ENCODE measurements at regions not wholly inside any gene's neighbourhood (a gene's known extent, or its start where the extent isn't known, plus 50 kb on each side); places are given as distances from the start of the nearest gene placed in this dataset.

DNA sequence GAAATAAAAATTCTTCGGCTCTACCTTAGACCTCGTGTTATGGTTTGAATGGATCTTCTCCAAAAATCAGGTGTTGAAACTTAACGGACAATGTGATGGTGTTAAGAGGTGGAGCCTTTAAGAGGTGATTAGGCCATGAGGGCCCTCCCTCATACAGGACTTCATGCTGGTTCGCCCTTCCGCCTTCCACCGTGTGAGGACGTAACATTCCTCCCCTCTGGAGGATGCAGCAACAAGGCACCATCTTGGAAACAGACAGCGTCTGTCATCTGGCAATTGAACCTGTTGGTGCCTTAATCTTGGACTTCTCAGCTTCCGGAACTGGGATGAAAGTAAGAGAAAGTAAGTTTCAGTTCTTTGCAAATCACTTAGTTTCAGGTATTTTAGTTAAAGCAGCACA is 126.3 kb upstream of the SPRED2 start:
- no peak overlapping the region for H3K27ac Mint-ChIP-seq
- intact Hi-C loops (cut with micrococcal nuclease) = no loop called here
- H3K27me3 Mint-ChIP-seq = peaks cover 26% of the 10 kb centered on the region
- H3K36me3 Mint-ChIP-seq (ENCODE audit: low read depth) = no peaks in the 10 kb centered on the region
- no peak overlapping the region for H3K4me3 Mint-ChIP-seq
- no peak for DNase-seq
- no peaks in the 10 kb centered on the region for H3K9me3 Mint-ChIP-seq
- peaks cover 11% of the 10 kb centered on the region for H3K4me1 Mint-ChIP-seq

DNA sequence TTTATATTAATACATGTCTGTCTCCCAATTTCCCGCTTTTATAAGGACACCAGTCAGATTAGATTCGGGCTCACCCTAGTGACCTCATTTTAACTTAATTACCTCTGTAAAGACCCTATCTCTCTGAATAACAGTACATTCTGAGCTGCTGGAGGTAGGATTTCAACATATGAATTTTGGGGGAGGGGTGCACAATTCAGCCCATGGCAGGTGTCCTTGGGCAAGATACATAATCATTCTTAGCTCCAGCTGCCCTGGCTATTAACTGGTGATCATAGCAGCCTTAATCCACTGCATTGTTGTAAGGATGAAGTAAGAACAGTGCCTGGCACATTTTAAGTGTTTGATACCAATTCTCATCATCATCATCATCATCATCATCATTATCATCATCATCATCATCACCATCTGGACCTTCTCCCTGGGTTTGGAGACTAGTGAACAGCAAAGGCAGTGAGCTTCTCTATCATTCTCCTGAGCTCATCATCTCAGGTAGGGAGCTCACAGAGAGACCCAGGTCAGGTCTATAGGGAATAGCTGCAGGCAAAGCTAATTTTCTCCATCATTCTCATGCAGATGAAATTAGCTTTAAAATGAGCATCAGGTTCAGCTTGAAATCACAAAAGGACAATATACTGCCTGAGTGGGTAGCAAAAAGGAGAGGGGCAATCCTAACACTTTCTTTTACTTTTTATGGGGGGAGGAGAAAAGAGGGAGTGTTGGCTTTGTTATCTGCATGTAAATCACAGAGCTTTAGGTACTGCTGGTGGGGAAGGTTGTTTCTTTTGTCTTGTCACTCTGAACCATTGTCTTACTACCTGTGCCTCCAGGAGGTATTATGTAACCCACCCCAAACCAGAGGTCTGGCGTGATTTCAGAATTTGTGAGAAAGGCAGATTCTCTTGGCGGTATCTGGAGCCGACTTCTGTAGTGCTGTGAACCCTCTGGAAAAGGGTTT is 125.5 kb upstream of the SPRED2 start:
- no peaks in the 10 kb centered on the region for H3K9me3 Mint-ChIP-seq
- intact Hi-C loops (cut with micrococcal nuclease) = no loop called here
- DNase-seq = no peak
- peaks cover 28% of the 10 kb centered on the region for H3K27me3 Mint-ChIP-seq
- no peak overlapping the region for H3K27ac Mint-ChIP-seq
- H3K4me1 Mint-ChIP-seq = peaks cover 14% of the 10 kb centered on the region
- H3K36me3 Mint-ChIP-seq (ENCODE audit: low read depth) = no peaks in the 10 kb centered on the region
- H3K4me3 Mint-ChIP-seq = no peak overlapping the region

DNA sequence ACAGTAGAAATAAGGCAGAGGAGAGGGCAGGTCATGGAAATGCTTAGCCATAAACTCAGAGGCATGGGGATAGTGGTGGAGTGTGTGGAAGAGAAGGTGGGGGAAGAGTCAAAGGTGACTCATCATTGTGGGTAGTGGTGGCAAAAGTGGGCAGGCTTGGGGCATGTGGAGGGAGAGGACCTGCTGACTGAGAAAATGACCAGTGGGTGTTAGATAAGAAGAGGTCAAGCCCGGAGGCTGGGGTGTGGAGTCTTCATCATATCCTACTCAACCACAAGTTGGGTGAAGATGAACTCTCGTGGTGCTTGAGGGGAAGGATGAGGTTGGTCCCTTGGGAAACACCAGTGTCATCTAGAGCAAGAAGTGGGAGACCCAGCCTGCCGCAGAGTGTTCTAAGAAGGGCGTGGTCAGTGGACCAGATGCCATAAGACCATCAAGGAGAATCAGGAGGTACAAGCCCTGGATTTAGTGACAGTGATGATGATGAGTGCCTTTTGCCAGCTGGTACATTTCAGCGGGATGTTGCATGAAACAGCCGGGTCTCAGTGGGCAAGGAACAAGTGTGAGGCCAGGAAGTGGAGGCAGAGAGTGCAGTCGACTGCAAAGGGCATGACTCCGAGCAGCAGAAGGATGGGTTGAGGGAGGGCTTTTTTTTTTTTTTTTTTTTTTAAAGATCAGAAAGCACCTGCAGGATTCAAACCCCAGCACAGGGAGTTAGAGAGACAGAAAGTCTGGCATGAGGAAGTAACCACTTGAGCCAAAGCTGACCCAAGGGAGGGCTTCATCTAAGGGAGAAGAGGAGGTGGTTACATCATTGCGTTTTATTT is 122.6 kb upstream of the SPRED2 start:
- intact Hi-C loops (cut with micrococcal nuclease) = loop anchor here (5.0 kb wide), 2 partner anchors 118 to 498 kb away; partner anchors contain the start of gene CEP68
- DNase-seq = no peak
- H3K36me3 Mint-ChIP-seq (ENCODE audit: low read depth) = no peaks in the 10 kb centered on the region
- H3K9me3 Mint-ChIP-seq = no peaks in the 10 kb centered on the region
- no peak overlapping the region for H3K4me3 Mint-ChIP-seq
- peak overlapping the region; percentile 57 for H3K27ac Mint-ChIP-seq
- H3K27me3 Mint-ChIP-seq = peaks cover 30% of the 10 kb centered on the region
- peaks cover 16% of the 10 kb centered on the region for H3K4me1 Mint-ChIP-seq

DNA sequence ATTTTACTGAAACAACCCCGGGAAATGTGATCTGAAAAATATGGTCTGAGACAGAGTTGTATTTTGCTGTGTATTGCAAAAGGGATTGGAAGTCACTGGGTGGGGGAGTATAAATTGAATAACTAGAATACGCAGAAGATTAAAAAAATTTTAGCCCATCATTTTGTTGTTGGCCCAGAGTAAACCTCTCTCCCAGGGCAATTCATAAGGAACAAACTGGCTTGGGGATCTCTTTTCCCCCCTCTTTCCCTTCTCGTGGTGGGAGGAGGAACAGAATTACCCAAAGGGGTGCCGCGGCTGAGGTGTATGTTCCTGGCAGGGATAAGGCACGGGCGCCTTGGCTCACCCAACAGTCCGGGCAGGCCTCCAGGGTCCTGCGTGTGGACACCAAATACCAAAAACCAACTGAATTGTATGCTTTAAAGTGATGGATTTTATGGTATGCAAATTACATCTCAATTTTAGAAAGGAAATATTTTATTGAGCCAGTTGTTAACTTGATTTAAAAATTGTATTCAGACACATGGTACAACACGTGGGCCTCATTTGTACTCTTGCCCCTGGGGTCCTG is 121.2 kb upstream of the SPRED2 start:
- Mint-ChIP-seq H3K36me3 (ENCODE audit: low read depth) (no peaks in the 10 kb centered on the region), H3K27ac (no peak overlapping the region), H3K4me1 (peaks cover 22% of the 10 kb centered on the region), H3K4me3 (no peak overlapping the region), H3K9me3 (no peaks in the 10 kb centered on the region), H3K27me3 (peaks cover 28% of the 10 kb centered on the region)
- no peak for DNase-seq
- intact Hi-C loops (cut with micrococcal nuclease) = loop anchor here (1.0 to 5.0 kb wide), 5 partner anchors 116 to 496 kb away; partner anchors contain the start of gene CEP68

DNA sequence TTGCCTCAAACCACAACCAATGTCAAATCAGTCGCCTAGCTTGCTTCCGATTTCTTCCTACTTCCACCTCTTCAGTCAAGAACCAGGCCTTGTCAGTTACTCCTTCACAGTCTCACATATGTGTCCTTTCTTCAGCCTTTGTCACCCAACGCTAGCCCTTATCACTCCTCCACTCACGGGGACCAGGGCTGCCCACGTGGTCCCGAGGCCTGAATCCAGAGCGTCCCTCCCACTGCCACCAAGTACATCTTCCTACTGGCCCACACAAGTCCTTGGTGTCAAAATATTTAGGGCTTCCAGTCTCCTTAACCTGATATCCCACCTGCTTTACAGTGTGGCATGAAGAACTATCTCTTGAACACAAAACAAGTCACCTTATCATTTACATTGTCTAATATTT is 119.1 kb upstream of the SPRED2 start:
- no peak overlapping the region for H3K4me3 Mint-ChIP-seq
- intact Hi-C loops (cut with micrococcal nuclease) = loop anchor here (5.0 kb wide), 2 partner anchors 114 to 494 kb away; partner anchors contain the start of gene CEP68
- no peaks in the 10 kb centered on the region for H3K36me3 Mint-ChIP-seq (ENCODE audit: low read depth)
- DNase-seq = no peak
- H3K27me3 Mint-ChIP-seq = peaks cover 16% of the 10 kb centered on the region
- no peak overlapping the region for H3K27ac Mint-ChIP-seq
- H3K4me1 Mint-ChIP-seq = peaks cover 25% of the 10 kb centered on the region
- H3K9me3 Mint-ChIP-seq = no peaks in the 10 kb centered on the region

DNA sequence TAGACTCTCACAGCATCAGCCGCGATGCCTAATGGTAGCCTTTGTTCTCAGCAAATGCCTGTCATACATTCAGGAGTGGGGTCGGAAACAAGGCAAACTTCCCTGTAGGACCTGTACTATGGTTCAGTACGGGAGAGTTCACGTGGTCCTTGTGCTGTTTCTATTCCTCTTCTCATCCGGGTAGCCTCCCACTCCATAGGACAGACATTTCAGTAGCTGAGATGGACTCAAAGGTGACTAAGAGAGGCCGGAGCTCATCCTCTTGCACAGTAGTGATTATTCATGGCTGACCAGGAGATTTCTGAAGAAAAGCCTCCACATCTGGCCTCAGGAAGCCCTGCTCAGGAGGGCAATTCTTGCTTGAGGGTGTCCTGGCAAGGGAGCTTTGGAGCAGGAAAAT is 117.8 kb upstream of the SPRED2 start:
- H3K36me3 Mint-ChIP-seq (ENCODE audit: low read depth) = no peaks in the 10 kb centered on the region
- DNase-seq = no peak
- peaks cover 9% of the 10 kb centered on the region for H3K27me3 Mint-ChIP-seq
- no peaks in the 10 kb centered on the region for H3K9me3 Mint-ChIP-seq
- peaks cover 29% of the 10 kb centered on the region for H3K4me1 Mint-ChIP-seq
- intact Hi-C loops (cut with micrococcal nuclease) = loop anchor here (5.0 kb wide), 2 partner anchors 113 to 493 kb away; partner anchors contain the start of gene CEP68
- H3K4me3 Mint-ChIP-seq = no peak overlapping the region
- H3K27ac Mint-ChIP-seq = no peak overlapping the region

DNA sequence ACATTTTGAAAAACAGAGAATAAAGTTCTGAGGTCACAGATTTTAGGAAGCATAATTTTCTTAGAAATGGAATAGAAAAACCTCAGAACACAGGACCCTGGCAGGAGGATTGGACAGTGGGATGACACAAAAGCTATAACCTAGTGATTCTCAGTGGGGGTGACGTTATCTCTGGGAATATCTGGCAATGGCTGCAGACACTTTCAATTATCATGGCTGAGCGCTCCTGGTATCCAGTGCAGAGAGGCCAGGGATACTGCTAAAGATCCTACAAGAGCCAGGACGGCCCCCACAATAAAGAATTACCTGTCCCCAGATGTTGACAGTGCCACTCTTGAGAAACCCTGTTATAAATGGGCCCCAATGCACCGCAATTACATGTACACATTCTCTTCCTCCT is 117.2 kb upstream of the SPRED2 start:
- Mint-ChIP-seq H3K27ac (no peak overlapping the region), H3K27me3 (peaks cover 8% of the 10 kb centered on the region), H3K9me3 (no peaks in the 10 kb centered on the region), H3K4me3 (no peak overlapping the region), H3K4me1 (peaks cover 23% of the 10 kb centered on the region), H3K36me3 (ENCODE audit: low read depth) (no peaks in the 10 kb centered on the region)
- DNase-seq = no peak
- intact Hi-C loops (cut with micrococcal nuclease) = loop anchor here (5.0 kb wide), 2 partner anchors 112 to 492 kb away; partner anchors contain the start of gene CEP68

DNA sequence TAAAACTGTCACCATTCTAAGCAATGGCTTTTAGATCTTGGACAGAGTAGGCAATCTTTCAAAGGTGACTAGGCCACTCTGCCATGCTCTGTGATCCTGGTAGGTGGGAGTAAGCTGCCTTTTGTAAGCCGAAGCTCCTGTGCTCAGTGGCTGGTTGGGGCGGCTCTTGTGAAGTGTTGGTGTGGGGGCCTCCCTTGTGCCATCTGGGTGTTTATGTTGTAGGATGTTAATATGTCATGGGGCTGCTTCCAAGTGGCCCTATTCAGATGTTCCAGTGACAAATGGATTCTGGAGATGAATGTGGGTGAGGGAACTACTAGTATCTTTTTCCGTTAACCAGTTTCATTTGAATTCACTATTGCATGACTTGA is 116.8 kb upstream of the SPRED2 start:
- intact Hi-C loops (cut with micrococcal nuclease) = no loop called here
- Mint-ChIP-seq H3K27me3 (peaks cover 6% of the 10 kb centered on the region), H3K9me3 (no peaks in the 10 kb centered on the region), H3K27ac (no peak overlapping the region), H3K36me3 (ENCODE audit: low read depth) (no peaks in the 10 kb centered on the region), H3K4me1 (peaks cover 21% of the 10 kb centered on the region), H3K4me3 (no peak overlapping the region)
- no peak for DNase-seq

DNA sequence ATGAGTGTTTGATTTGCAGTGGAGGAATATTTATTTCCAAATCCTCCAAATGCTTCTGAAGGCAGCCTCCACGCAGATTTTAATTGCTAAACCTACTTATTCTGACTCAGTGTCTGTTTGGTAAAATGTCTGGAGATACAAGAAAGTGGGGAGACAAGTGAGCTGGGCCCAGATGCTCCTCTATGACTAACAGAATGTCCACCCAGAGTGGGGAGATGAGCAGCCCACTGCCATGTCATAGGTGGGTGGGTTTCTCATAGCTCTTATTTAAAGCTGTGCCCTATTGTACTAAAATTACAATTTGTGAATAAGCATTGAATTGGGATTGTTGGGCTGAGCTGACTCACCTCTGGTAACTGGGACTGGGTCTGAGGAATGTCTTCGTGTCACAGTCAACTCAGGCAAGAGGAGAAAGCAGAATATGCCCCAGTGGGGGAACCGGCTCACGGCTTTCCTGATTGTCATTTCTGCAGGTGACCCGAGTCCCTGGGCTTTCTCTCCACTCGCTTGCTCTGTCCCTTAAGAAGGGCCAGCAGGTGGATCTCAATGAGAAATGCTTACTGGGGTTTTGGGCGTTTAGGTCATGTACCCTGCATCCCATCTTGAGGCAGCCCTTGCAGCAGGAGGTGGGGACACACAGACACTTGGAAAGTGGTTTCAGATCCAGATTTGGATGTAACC is 116.3 kb upstream of the SPRED2 start:
- H3K27me3 Mint-ChIP-seq = peaks cover 6% of the 10 kb centered on the region
- no peaks in the 10 kb centered on the region for H3K36me3 Mint-ChIP-seq (ENCODE audit: low read depth)
- no peak overlapping the region for H3K4me3 Mint-ChIP-seq
- H3K4me1 Mint-ChIP-seq = peaks cover 18% of the 10 kb centered on the region
- no peaks in the 10 kb centered on the region for H3K9me3 Mint-ChIP-seq
- H3K27ac Mint-ChIP-seq = no peak overlapping the region
- no peak for DNase-seq
- intact Hi-C loops (cut with micrococcal nuclease) = no loop called here

DNA sequence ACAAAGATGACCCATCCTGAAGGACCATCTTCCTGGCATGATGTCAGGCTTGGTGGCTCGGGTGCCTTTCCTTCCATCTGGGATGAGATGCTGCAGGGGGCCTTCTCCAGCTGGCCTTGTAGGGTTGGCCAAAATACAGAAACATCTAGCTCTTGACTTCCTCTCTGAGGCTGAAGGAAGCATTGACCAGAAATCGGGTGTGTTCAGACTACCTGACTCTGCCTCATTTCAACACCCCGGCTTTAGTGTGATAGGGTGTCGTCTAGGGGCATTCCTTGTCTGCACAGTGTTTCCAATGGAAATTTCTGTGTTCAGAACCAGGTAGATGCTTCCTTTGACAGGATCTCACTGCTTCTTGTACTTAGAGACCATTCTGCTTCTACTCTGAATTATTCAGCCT is 115.7 kb upstream of the SPRED2 start:
- Mint-ChIP-seq H3K4me1 (peaks cover 15% of the 10 kb centered on the region), H3K36me3 (ENCODE audit: low read depth) (no peaks in the 10 kb centered on the region), H3K4me3 (no peak overlapping the region), H3K27ac (no peak overlapping the region), H3K9me3 (no peaks in the 10 kb centered on the region), H3K27me3 (peaks cover 4% of the 10 kb centered on the region)
- intact Hi-C loops (cut with micrococcal nuclease) = no loop called here
- no peak for DNase-seq

DNA sequence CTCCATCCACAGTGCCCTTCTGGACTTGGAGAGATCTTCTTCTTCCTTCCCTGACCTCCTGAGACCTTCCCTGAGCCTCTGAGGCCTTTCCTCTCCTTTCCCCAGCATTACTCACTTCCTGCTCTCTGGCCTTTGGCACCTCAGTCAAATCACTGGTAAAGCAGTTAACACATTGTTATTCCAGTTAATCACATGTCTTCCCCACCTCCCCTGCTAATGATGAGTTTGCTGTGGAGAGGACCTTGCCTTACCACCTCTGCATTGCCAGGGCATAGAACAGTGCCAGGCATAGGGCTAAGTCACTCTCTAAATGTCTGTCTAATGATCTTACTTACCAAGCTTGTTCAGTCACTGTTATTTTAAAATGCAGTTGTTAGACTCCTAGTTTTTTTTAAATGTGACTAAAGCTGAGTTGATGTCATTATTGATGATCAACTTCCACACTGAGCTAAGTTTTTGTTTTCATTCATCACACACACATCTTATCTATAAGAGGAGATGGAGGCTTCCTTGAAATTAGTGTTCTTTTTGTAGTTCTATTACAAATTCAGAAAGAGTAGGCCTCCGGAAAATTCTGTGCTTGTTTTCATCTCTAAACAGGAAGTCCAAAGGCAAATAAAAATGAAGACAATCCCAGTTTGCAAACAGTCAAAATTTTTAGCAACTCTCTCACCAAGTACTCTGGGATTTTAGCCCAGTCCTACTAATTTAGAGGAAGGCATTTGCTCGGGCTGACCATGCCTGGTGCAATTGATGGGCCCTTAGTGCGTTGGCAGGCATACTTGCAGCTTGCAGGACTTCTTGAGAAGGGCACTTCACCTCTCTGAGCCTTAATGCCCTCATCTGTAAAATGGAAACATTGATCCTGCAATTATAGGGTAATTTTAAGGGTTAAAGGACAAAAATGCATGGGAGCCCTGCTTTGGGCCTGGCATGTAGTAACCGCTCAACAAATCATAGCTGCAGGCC is 113.7 kb upstream of the SPRED2 start:
- peaks cover 2% of the 10 kb centered on the region for H3K27me3 Mint-ChIP-seq
- H3K36me3 Mint-ChIP-seq (ENCODE audit: low read depth) = no peaks in the 10 kb centered on the region
- no peak for DNase-seq
- H3K4me3 Mint-ChIP-seq = no peak overlapping the region
- no peak overlapping the region for H3K27ac Mint-ChIP-seq
- H3K4me1 Mint-ChIP-seq = peaks cover 15% of the 10 kb centered on the region
- no peaks in the 10 kb centered on the region for H3K9me3 Mint-ChIP-seq
- intact Hi-C loops (cut with micrococcal nuclease) = no loop called here

DNA sequence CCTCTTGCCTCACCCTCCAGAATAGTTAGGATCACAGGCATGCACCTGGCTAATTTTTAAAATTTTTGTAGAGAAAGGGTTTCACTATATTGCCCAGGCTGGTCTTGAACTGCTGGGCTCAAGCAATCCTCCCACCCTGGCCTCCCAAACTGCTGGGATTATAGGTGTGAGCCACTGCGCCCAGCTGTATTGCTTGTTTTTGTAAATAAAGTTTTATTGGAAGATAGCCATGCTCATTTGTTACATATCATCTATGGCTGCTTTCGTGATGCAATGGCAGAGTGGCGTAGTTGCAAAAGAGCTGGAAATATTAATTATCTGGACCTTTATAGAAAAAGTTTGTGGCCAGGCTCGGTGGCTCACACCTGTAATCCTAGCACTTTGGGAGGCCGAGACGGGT is 109.4 kb upstream of the SPRED2 start:
- Mint-ChIP-seq H3K4me1 (peaks cover 4% of the 10 kb centered on the region), H3K36me3 (ENCODE audit: low read depth) (no peaks in the 10 kb centered on the region), H3K4me3 (no peak overlapping the region), H3K27me3 (peaks cover 5% of the 10 kb centered on the region), H3K27ac (no peak overlapping the region), H3K9me3 (no peaks in the 10 kb centered on the region)
- DNase-seq = no peak
- intact Hi-C loops (cut with micrococcal nuclease) = no loop called here

All from activated CD4-positive, alpha-beta T cell treated with anti-CD3 and anti-CD28 coated beads, Interleukin-2, amount 10 ng/mL, durations not matched to agents 24 days and 14 days (primary cell).